Neural progenitor cell (in vitro differentiated cells): ENCODE measurements at regions not wholly inside any gene's neighbourhood (a gene's known extent, or its start where the extent isn't known, plus 50 kb on each side); places are given as distances from the start of the nearest gene placed in this dataset.

ENCODE experiments used
- CTCF ChIP-seq: fragments of 200-600 bp; sonication (generic); IDR thresholded peaks from 2 replicates; pipeline ENCODE4 v1.5.1; 2017; ENCODE audit warnings: antibody characterized with exemption, mild to moderate bottlenecking
- EZH2 ChIP-seq: fragments of 200-600 bp; sonication (generic); IDR thresholded peaks from 2 replicates; pipeline ENCODE4 v1.6.1; 2017; ENCODE audit warnings: antibody characterized with exemption, mild to moderate bottlenecking, moderate library complexity
- EZH2phosphoT487 ChIP-seq: fragments of 200-600 bp; sonication (generic); IDR thresholded peaks from 2 replicates; pipeline ENCODE4 v1.6.1; 2017; ENCODE audit warnings: antibody characterized with exemption

GRCh38 chr2:234632527-234633391, 135.9 kb upstream of the ARL4C start:
- TF ChIP-seq CTCF (no peak), EZH2 (no peak), EZH2phosphoT487 (no peak)
